ENCODE measurements at regions not wholly inside any gene's neighbourhood (a gene's known extent, or its start where the extent isn't known, plus 50 kb on each side); places are given as distances from the start of the nearest gene placed in this dataset.

DNA sequence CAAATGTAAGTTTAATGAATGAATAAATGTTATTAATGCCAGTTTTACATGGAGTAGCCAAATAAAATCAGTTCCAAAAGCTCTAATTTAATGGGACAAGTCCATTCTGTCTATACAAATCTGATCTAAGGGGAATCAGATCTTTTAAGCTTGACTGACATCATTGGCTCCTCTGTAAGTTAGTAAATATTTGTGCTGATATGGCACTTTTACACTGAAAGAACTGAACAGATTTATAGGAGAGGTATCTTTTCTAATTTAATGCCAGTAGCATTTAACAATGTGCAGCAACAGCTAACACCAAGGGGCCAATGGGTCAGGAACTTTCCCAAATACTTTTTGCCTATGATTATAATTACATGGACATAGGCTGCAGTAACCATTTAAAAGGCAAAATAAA is 832.3 kb downstream of the PCDH17 start:
- H3K9me3 ChIP-seq (ENCODE audit: control insufficient read depth, low read depth, low read length) = no peaks in the 10 kb centered on the region
- no peaks in the 10 kb centered on the region for H3K4me1 ChIP-seq (ENCODE audit: insufficient read depth, low read length)
- no peak for DNase-seq
- H2BK20ac ChIP-seq (ENCODE audit: low read depth, low read length, poor library complexity, severe bottlenecking) = no peak overlapping the region
- H3K27ac ChIP-seq (ENCODE audit: insufficient read length, low read depth, low read length) = no peak overlapping the region
- no peak overlapping the region for H3K9ac ChIP-seq (ENCODE audit: extremely low read depth, insufficient read length, low read length)
- no peaks in the 10 kb centered on the region for H3K27me3 ChIP-seq (ENCODE audit: insufficient read depth, low read length)
- no peak overlapping the region for H3K4ac ChIP-seq (ENCODE audit: low read depth, low read length)
- no peak overlapping the region for H2BK120ac ChIP-seq (ENCODE audit: low read depth, low read length, poor library complexity, severe bottlenecking)
- H4K20me1 ChIP-seq (ENCODE audit: control insufficient read depth, insufficient read depth, insufficient read length) = no peaks in the 10 kb centered on the region
- H3K36me3 Mint-ChIP-seq (ENCODE audit: insufficient read depth in 1 of 3, low read depth in 3 of 3) = no peaks in the 10 kb centered on the region
- no peak overlapping the region for H3T11ph ChIP-seq (ENCODE audit: low read length)
- no peak overlapping the region for H2AK5ac ChIP-seq (ENCODE audit: insufficient read length, low read length)
- TF ChIP-seq CTCF (conservative IDR thresholded peaks at IDR 0.05) = no peak
- H3K23ac ChIP-seq (ENCODE audit: insufficient read length, low read depth, low read length) = no peak overlapping the region
- no peak overlapping the region for H2BK15ac ChIP-seq (ENCODE audit: low read depth, low read length)
- no peaks in the 10 kb centered on the region for H3K23me2 ChIP-seq (ENCODE audit: insufficient read length, low read depth, low read length, poor library complexity, severe bottlenecking)
- H3K79me1 ChIP-seq (ENCODE audit: insufficient read depth, low read depth, low read length, poor library complexity, severe bottlenecking) = no peaks in the 10 kb centered on the region
- no peak overlapping the region for H2AFZ ChIP-seq (ENCODE audit: low read length)
- no peak overlapping the region for H4K5ac ChIP-seq (ENCODE audit: insufficient read length, low read depth, low read length)
- no peak overlapping the region for H4K91ac ChIP-seq (ENCODE audit: insufficient read length, low read depth, low read length)
- H3K4me2 ChIP-seq (ENCODE audit: insufficient read depth, insufficient read length, low read length) = no peak overlapping the region
- H3K4me3 Mint-ChIP-seq = no peak overlapping the region
- H3K27ac Mint-ChIP-seq = no peak overlapping the region
- H3K56ac ChIP-seq (ENCODE audit: insufficient read length, low read depth, low read length) = no peak overlapping the region
- H2BK12ac ChIP-seq (ENCODE audit: insufficient read length, low read depth, low read length) = no peak overlapping the region
- no peaks in the 10 kb centered on the region for H3K27me3 Mint-ChIP-seq (ENCODE audit: low read depth)
- no peak overlapping the region for H4K8ac ChIP-seq (replicated peaks; ENCODE audit: insufficient read length, low read depth, low read length)
- no peaks in the 10 kb centered on the region for H3K9me3 Mint-ChIP-seq
- H3K18ac ChIP-seq (ENCODE audit: insufficient read length, low read depth, low read length) = no peak overlapping the region
- H2BK5ac ChIP-seq (ENCODE audit: insufficient read length, low read length) = no peak overlapping the region
- H3K14ac ChIP-seq (ENCODE audit: insufficient read depth, low read length) = no peak overlapping the region
- no peaks in the 10 kb centered on the region for H3K79me2 ChIP-seq (ENCODE audit: insufficient read depth, low read length)
- no peaks in the 10 kb centered on the region for H3K4me1 Mint-ChIP-seq
